HUES6 (cell line): ENCODE measurements at regions not wholly inside any gene's neighbourhood (a gene's known extent, or its start where the extent isn't known, plus 50 kb on each side); places are given as distances from the start of the nearest gene placed in this dataset.

Experiments
- H3K27ac ChIP-seq: 2 replicates; pipeline ENCODE4 v1.7.0; 2013; ENCODE audit warnings: low read depth, mild to moderate bottlenecking, low read length, inconsistent platforms
- H3K27me3 ChIP-seq: 2 replicates; pipeline ENCODE4 v1.6.1; 2013; ENCODE audit warnings: low read length; ENCODE audit not compliant: control insufficient read depth, insufficient read depth
- H3K36me3 ChIP-seq: 2 replicates; pipeline ENCODE4 v1.6.1; 2013; ENCODE audit warnings: low read length; ENCODE audit not compliant: control insufficient read depth, insufficient read depth
- H3K4me1 ChIP-seq: 2 replicates; pipeline ENCODE4 v1.6.1; 2013; ENCODE audit warnings: low read length; ENCODE audit not compliant: control insufficient read depth, insufficient read depth
- H3K4me3 ChIP-seq: 2 replicates; pipeline ENCODE4 v1.5.1; 2013; ENCODE audit warnings: low read depth, low read length
- H3K9ac ChIP-seq: one replicate; pipeline ENCODE4 v1.6.1; 2013; ENCODE audit warnings: mild to moderate bottlenecking, low read length
- H3K9me3 ChIP-seq: 2 replicates; pipeline ENCODE4 v1.6.1; 2013; ENCODE audit warnings: low read depth, low read length; ENCODE audit not compliant: control insufficient read depth, insufficient read depth

DNA sequence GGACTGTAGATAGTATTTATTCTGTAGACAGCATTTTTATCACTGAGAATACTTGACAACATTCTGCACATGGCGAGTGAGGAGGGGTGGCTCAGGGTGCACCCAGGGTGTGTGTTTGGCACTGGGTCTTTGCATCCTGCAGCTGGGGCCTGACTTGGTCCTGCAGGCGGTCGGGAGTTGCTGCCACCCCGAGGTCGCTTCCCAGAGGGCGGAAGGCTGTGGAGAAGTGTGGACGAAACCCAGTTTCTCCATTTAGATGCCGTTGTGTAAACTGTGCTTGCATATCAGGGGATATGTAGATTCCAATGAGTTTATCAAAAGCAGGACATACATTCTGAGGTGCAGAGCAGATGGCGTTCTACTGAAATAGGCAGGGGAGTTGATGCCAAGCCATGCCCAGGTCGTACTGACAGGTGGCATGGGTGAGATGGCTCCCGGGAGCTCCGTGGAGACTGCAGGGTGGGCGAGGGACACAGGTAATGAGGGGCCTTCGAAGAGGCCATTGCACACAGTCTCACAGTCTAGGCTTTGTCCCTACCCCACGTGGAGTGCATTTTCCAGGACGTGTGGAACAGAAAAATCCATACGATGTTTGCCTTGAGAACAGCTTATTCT lies 74.5 kb downstream of the RTP5 start:
- H3K4me3 ChIP-seq = no peak overlapping the region
- H3K36me3 ChIP-seq = no peaks in the 10 kb centered on the region
- H3K9me3 ChIP-seq = peaks cover 10% of the 10 kb centered on the region
- peaks cover 42% of the 10 kb centered on the region for H3K27me3 ChIP-seq
- H3K4me1 ChIP-seq = peaks cover 12% of the 10 kb centered on the region
- H3K27ac ChIP-seq = no peak overlapping the region
- no peak overlapping the region for H3K9ac ChIP-seq

DNA sequence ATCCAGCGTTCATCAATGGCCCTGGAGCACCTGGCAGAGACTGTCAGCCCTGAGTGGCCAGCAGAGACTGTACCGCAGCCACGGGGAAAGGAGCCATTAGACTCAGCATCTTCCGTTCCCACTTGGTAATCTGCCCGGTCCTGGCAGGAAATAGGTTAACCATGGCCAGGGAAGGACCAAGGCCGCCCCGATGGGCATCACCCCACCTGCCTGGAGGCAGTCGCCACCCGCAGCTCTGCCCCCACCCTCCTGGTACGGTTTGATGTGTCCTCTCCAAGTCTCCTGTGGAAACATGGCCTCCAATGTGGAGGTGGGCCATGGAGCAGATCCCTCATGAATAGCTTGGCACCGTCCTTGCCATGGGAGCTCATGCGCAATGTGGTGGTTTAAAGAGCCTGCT lies 75.3 kb downstream of the RTP5 start:
- Histone ChIP-seq H3K4me3 (no peak overlapping the region), H3K36me3 (no peaks in the 10 kb centered on the region), H3K27me3 (peaks cover 48% of the 10 kb centered on the region), H3K9ac (no peak overlapping the region), H3K4me1 (peaks cover 12% of the 10 kb centered on the region), H3K9me3 (peaks cover 4% of the 10 kb centered on the region; the same call in 1 of the 2 replicates), H3K27ac (no peak overlapping the region)

DNA sequence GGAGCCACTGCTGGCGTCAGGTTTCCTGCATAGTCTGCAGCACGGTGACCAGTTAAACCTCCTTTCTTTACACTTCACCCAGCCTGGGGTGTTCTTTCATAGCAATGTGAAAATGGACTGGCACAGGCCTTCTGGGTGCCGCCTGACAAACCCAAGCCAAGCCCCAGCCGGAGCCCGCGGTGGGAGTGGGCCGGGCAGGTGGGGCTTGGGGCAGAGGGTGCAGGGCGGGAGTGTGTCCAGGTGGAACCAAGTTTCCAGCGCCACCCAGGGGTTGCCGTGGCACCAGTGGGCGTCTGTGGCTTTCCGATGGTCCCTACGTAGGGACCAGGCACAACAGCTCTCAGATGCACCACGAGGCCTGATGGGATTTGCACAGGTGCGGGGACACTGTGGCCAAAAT lies 75.8 kb downstream of the RTP5 start:
- no peaks in the 10 kb centered on the region for H3K36me3 ChIP-seq
- peaks cover 12% of the 10 kb centered on the region for H3K4me1 ChIP-seq
- peaks cover 4% of the 10 kb centered on the region; the same call in 1 of the 2 replicates for H3K9me3 ChIP-seq
- no peak overlapping the region for H3K9ac ChIP-seq
- H3K4me3 ChIP-seq = no peak overlapping the region
- peaks cover 53% of the 10 kb centered on the region for H3K27me3 ChIP-seq
- H3K27ac ChIP-seq = no peak overlapping the region

DNA sequence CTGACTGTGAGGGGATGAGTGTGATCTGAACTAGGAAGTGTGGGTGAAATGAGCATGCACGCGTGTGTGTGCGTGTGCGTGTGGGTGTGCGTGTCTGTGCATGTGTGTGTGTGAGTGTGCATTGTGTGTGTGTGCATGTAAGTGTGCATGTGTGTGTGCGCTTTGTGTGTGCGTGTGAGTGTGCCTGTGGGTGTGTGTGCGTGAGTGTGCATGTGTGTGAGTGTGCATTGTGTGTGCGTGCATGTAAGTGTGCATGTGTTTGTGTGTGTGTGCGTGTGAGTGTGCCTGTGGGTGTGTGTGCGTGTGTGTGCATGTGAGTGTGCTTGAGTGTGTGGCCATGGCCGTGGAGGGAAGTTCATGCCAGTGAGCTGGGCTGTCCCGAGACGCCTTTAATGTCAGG lies 76.3 kb downstream of the RTP5 start:
- Histone ChIP-seq H3K9ac (no peak overlapping the region), H3K9me3 (no peaks in the 10 kb centered on the region), H3K27me3 (peaks cover 57% of the 10 kb centered on the region), H3K27ac (no peak overlapping the region), H3K4me3 (peak overlapping the region; percentile 4; the same call in 1 of the 2 replicates), H3K4me1 (peaks cover 12% of the 10 kb centered on the region), H3K36me3 (no peaks in the 10 kb centered on the region)

DNA sequence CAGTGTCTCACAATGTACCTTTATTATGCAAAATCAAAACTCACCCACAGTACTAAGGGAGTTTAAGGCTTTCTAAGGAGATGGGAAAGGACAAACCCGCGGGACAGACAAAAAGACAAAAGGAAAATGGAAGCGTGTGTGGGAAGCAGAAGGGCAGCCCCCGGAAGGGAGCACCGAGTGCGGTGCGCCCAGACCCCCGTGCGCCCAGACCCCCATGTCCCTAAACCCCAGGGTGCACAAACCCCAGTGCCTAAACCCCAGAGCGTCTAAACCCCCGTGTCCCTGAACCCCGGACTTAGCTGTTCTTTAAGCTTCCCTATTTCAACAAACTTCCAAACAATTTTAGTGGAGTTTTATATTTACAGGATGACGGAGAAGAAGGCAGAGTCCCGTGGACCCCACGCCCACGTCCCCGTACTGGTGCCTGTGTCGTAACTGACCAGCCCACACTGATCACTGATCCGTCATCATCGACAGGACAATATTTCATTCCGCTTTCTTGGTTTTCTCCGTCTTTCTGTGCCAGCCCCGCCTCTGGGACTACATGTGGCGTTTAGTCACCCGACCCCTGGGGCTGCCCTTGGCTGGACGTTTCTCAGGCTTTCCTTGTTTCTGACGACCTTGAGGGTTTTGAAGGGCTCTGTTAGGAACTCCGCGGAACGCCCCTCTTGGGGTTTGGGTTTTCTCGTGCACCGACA lies 76.9 kb downstream of the RTP5 start:
- Histone ChIP-seq H3K4me1 (peaks cover 17% of the 10 kb centered on the region), H3K9me3 (no peaks in the 10 kb centered on the region), H3K27ac (no peak overlapping the region), H3K9ac (no peak overlapping the region), H3K4me3 (peak overlapping the region; percentile 4; the same call in 1 of the 2 replicates), H3K27me3 (peaks cover 57% of the 10 kb centered on the region), H3K36me3 (no peaks in the 10 kb centered on the region)

DNA sequence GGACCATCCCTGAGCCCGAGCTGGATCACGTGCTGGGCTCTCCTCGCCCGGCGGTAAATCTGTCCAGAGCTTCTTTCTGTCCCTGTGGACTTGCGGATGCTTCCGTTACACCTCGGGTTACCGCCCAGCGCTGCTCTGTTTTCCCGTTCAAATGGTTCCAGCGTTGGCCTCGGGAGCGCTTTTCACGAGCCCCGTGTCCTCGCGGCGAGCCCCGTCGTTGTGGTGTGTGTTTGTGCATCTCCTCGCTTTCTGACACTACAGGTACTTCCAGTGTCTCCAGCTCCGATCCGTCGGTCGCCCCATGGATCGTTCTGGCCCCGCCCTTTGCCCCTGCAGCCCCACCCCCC lies 77.4 kb downstream of the RTP5 start:
- Histone ChIP-seq H3K27ac (no peak overlapping the region), H3K27me3 (peaks cover 57% of the 10 kb centered on the region), H3K4me3 (peak overlapping the region; percentile 4; the same call in 1 of the 2 replicates), H3K4me1 (peaks cover 19% of the 10 kb centered on the region), H3K36me3 (no peaks in the 10 kb centered on the region), H3K9me3 (no peaks in the 10 kb centered on the region), H3K9ac (no peak overlapping the region)

DNA sequence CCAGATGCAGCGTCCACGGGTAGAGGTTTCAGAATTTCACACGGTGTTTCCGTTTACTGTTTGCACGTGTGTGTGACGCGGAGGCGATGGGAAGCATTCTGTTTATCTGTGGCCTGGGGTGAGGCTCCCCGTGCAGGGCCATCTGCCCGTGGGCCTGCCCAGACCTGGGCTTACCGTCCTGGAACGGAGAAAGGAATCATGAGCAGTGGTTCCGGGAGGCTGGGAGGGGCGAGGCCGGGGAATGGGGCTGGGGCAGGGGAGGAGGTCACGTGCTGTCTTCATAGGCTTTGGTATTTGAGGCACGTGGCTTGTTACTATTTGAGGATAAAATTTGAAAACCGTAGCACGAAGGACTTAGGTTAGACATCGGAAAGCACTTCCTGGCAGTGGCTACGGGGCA lies 77.9 kb downstream of the RTP5 start:
- Histone ChIP-seq H3K9ac (no peak overlapping the region), H3K36me3 (no peaks in the 10 kb centered on the region), H3K4me3 (no peak overlapping the region), H3K27me3 (peaks cover 57% of the 10 kb centered on the region), H3K4me1 (peaks cover 19% of the 10 kb centered on the region), H3K27ac (no peak overlapping the region), H3K9me3 (no peaks in the 10 kb centered on the region)

DNA sequence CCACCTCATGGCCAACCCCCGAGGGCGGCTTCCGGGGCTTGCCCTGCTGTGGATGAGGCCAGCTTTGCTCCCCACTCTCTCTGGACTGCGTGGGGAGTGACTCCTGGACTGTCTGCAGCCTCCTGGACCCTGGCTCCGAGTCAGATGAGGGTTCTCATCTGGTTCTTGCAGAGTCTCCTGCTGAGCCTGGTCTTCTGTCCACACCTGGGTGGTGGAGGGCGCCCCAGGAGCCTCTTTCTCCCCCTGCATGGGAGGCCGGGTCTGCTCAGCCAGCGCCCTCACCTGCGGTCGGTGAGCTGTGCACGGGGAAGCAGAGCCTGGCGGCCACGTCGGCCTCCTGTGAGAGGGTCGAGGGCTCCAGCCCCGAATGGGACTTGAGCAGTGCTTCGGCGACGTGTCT lies 78.3 kb downstream of the RTP5 start:
- Histone ChIP-seq H3K27me3 (peaks cover 57% of the 10 kb centered on the region), H3K9me3 (no peaks in the 10 kb centered on the region), H3K27ac (no peak overlapping the region), H3K9ac (no peak overlapping the region), H3K4me1 (peaks cover 16% of the 10 kb centered on the region), H3K4me3 (no peak overlapping the region), H3K36me3 (no peaks in the 10 kb centered on the region)

DNA sequence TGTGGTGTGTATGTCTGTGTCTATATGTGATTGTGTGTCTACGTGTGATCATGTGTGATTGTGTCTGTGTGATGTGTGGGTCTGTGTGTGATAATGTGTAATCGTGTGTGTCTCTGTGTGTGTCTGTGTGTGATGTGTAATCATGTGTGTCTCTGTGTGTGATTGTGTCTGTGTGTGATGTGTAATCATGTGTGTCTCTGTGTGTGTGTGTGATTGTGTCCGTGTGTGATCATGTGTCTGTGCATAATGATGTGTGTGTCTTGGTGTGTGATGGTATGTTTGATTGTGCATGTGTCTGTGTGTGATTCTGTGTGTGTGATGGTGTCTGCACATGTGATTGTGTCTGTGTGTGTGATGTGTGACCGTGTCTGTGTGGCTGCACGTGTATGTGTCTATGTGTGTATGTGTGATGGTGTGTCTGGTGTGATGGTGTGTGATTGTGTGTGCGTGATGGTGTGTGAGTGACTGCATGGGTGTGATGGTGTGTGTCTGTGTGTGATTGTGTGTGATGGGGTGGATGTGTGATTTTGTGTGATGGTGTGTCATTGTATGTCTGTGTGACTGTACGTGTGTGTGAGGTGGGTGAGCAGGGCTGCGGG lies 78.9 kb downstream of the RTP5 start:
- H3K36me3 ChIP-seq = no peaks in the 10 kb centered on the region
- H3K9ac ChIP-seq = no peak overlapping the region
- no peak overlapping the region for H3K27ac ChIP-seq
- peaks cover 57% of the 10 kb centered on the region for H3K27me3 ChIP-seq
- no peak overlapping the region for H3K4me3 ChIP-seq
- H3K9me3 ChIP-seq = no peaks in the 10 kb centered on the region
- peaks cover 11% of the 10 kb centered on the region for H3K4me1 ChIP-seq

DNA sequence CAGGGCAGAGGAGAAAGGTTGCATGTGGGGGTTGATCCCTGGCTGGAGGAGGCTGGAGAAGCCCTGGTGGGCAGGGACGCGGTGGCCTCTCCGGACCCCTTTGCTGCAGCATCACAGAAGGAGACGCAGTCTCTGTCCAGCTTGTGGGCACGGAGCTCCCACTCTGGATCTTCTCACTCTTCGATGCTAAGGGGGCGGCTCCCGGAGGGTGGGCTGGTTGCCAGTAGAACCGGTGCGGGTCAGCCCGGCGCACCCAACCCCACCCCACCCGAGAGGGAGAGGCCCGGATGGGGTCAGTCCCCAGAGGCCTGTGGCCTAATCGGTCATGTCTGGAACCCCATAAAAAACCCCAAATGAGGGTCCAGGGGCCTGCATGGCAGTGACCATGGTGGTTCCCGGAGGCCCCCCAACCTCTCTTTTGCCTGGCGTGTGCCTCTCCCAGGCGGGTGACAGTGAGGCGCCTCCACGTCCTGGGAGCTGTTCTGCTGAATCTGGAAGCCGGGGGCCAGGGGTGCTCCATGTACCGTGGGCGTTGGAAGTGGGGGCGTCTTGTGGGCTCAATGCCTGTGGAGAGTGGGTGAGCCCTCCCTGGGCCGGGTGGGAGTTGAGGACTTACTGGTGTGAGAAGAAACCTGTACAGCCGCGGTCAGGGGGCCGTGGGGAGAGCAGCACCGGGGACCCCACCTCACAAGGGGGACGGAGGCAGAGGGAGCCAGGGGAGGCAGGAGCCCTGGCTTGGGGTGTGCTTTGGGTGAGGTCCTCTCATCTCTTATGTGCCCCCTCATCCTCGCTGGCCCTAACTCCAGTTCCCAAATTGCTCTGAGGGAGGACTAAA lies 79.6 kb downstream of the RTP5 start:
- no peak overlapping the region for H3K27ac ChIP-seq
- H3K27me3 ChIP-seq = peaks cover 57% of the 10 kb centered on the region
- no peaks in the 10 kb centered on the region for H3K9me3 ChIP-seq
- H3K4me3 ChIP-seq = no peak overlapping the region
- no peak overlapping the region for H3K9ac ChIP-seq
- peaks cover 11% of the 10 kb centered on the region for H3K4me1 ChIP-seq
- no peaks in the 10 kb centered on the region for H3K36me3 ChIP-seq
